Smooth muscle cell (in vitro differentiated cells): ENCODE measurements at regions not wholly inside any gene's neighbourhood (a gene's known extent, or its start where the extent isn't known, plus 50 kb on each side); places are given as distances from the start of the nearest gene placed in this dataset.

Source experiments
- DNase-seq: peaks from one replicate; lab custom pipeline; 2025; ENCODE audit not compliant: unreplicated experiment; lab: John Stamatoyannopoulos, UW
- H2AFZ ChIP-seq: fragments of 200-600 bp; sonication (generic); 2 replicates; pipeline ENCODE4 v1.6.0; 2016; ENCODE audit warnings: antibody characterized with exemption, low read depth, mild to moderate bottlenecking
- H3F3A ChIP-seq: fragments of 200-600 bp; sonication (generic); 2 replicates; pipeline ENCODE4 v1.6.0; 2017; ENCODE audit warnings: antibody characterized with exemption, low read depth
- H3K27ac ChIP-seq: fragments of 200-600 bp; sonication (generic); 2 replicates; pipeline ENCODE4 v1.5.1; 2016; ENCODE audit warnings: low read depth, mild to moderate bottlenecking
- H3K27me3 ChIP-seq: fragments of 200-600 bp; sonication (generic); 2 replicates; pipeline ENCODE4 v1.6.1; 2016; ENCODE audit warnings: low read depth, mild to moderate bottlenecking
- H3K36me3 ChIP-seq: fragments of 200-600 bp; sonication (generic); 2 replicates; pipeline ENCODE4 v1.5.1; 2016; ENCODE audit warnings: low read depth
- H3K4me1 ChIP-seq: fragments of 200-600 bp; sonication (generic); 2 replicates; pipeline ENCODE4 v1.5.1; 2016; ENCODE audit warnings: low read depth
- H3K4me2 ChIP-seq: fragments of 200-600 bp; sonication (generic); 2 replicates; pipeline ENCODE4 v1.6.0; 2016; ENCODE audit warnings: mild to moderate bottlenecking
- H3K4me3 ChIP-seq: fragments of 200-600 bp; sonication (generic); 2 replicates; pipeline ENCODE4 v1.5.1; 2016; ENCODE audit warnings: mild to moderate bottlenecking
- H3K79me2 ChIP-seq: fragments of 200-600 bp; sonication (generic); 2 replicates; pipeline ENCODE4 v1.6.0; 2016; ENCODE audit warnings: low read depth, mild to moderate bottlenecking
- H3K9ac ChIP-seq: fragments of 200-600 bp; sonication (generic); 2 replicates; pipeline ENCODE4 v1.6.0; 2016; ENCODE audit warnings: low read depth
- H3K9me3 ChIP-seq: fragments of 200-600 bp; sonication (generic); replicated peaks from 2 replicates; pipeline ENCODE4 v1.5.1; 2016; ENCODE audit warnings: low read depth
- H4K20me1 ChIP-seq: fragments of 200-600 bp; sonication (generic); 2 replicates; pipeline ENCODE4 v1.6.0; 2016; ENCODE audit warnings: low read depth
- WGBS: methylation state at CpG from one replicate; pipeline ENCODE4 v1.1.7; 2016; ENCODE audit warnings: low lambda C conversion rate; 5-methylcytosine and 5-hydroxymethylcytosine counted together
- TF ChIP-seq, protein P1 (sequence below): fragments of 200-600 bp; sonication (generic); IDR thresholded peaks from 2 replicates; pipeline ENCODE4 v1.5.1; 2017; ENCODE audit warnings: borderline replicate concordance, mild to moderate bottlenecking, antibody characterized with exemption; ENCODE audit not compliant: insufficient read depth, poor library complexity, severe bottlenecking

DNA sequence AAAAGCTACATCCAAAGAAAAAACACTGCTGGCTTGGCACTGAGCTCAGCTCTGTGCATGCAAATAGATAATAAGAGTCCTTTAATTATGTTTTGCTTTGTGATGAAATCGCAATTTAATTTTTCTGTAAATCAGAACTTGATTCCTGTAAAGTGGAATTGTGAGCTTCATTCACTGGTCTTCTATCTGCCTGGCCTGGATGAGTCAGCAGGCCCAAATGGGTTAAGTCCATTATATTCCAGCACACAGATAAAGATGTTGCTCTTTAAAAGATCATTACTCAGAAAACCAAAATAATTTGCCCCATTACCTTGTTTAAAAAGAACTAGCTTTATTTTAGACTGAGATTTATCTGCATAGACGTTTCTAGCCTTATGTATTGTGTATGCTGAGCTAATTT, 90.4 kb downstream of the CARTPT start:
- DNase-seq, result no peak
- H3K79me2 ChIP-seq, result no peaks in the 10 kb centered on the region
- no peaks in the 10 kb centered on the region for H3K36me3 ChIP-seq
- H3K9ac ChIP-seq, result no peak overlapping the region
- H3K27ac ChIP-seq, result no peak overlapping the region
- H3F3A ChIP-seq, result no peaks in the 10 kb centered on the region
- H4K20me1 ChIP-seq, result no peaks in the 10 kb centered on the region
- no peak overlapping the region for H3K4me2 ChIP-seq
- peaks cover 9% of the 10 kb centered on the region for H3K4me1 ChIP-seq
- H3K4me3 ChIP-seq, result no peak overlapping the region
- TF ChIP-seq, protein P1, sequence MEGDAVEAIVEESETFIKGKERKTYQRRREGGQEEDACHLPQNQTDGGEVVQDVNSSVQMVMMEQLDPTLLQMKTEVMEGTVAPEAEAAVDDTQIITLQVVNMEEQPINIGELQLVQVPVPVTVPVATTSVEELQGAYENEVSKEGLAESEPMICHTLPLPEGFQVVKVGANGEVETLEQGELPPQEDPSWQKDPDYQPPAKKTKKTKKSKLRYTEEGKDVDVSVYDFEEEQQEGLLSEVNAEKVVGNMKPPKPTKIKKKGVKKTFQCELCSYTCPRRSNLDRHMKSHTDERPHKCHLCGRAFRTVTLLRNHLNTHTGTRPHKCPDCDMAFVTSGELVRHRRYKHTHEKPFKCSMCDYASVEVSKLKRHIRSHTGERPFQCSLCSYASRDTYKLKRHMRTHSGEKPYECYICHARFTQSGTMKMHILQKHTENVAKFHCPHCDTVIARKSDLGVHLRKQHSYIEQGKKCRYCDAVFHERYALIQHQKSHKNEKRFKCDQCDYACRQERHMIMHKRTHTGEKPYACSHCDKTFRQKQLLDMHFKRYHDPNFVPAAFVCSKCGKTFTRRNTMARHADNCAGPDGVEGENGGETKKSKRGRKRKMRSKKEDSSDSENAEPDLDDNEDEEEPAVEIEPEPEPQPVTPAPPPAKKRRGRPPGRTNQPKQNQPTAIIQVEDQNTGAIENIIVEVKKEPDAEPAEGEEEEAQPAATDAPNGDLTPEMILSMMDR, result no peak
- H3K27me3 ChIP-seq, result no peaks in the 10 kb centered on the region
- H2AFZ ChIP-seq, result no peak overlapping the region
- no peaks in the 10 kb centered on the region for H3K9me3 ChIP-seq
- 77% methylated on average over 2 of the region's 2 CpGs for WGBS

DNA sequence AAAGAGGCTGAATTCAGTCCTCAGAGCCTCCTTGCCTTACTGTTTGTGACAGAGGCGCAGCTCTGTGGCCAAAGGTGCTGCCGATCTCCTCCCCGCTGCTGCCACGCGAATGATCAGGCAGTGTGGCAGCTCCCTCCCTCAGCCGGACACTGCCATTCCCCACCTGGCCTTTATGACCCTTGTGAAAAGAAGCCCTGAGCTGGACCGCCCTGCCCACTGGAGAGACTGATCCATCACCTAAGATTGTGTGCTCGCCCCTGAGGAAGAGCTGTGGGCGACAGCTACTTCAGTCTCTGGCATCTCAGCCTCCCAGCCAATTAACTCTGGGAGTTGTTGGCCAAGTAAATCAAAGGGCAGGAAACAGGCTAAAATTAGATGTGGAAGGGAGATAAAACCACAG, 90.9 kb downstream of the CARTPT start:
- Histone ChIP-seq H3K4me3 (no peak overlapping the region), H3K36me3 (no peaks in the 10 kb centered on the region), H3K27me3 (no peaks in the 10 kb centered on the region), H3K4me1 (peaks cover 9% of the 10 kb centered on the region), H3K9me3 (no peaks in the 10 kb centered on the region), H3K27ac (no peak overlapping the region), H3F3A (no peaks in the 10 kb centered on the region), H3K9ac (no peak overlapping the region), H4K20me1 (no peaks in the 10 kb centered on the region), H3K79me2 (no peaks in the 10 kb centered on the region), H3K4me2 (no peak overlapping the region), H2AFZ (no peak overlapping the region)
- TF ChIP-seq, protein P1, result no peak
- DNase-seq, result no peak
- 65% methylated on average over 9 of the region's 9 CpGs for WGBS

DNA sequence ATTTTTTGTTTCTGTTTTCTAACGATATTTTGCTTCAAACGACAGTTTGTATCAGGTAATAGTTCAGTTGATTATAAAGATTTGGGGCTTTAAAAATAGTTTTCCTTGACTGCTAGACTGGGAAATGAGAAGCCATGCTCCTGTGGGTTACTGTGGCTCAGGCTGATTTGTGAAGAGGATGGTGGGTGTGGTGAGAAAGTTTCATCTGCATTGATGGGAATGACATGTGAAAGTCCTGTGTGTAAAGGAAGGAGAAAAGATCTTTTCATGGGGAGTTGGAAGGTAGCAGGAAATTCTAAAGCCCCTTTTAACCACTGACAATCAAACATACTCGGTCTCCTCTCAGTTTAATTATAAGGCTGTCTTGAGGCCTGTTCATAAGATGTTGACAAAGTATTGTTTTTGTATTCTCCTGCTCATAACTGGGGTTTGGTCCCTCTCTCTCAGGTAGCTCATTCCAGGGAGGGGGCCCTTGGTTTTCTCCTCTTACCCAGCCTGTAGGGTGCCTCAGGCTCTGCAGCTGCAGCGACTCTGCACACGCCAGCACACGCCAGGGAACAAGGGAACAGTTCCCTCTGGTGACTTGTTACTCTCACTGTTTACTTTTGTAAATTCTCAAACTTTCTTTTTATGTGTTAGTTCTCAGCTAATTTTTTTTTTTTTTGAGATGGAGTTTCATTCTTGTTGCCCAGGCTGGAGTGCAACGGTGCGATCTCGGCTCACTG, 91.6 kb downstream of the CARTPT start:
- Histone ChIP-seq H3K27me3 (no peaks in the 10 kb centered on the region), H3K4me1 (peaks cover 9% of the 10 kb centered on the region), H3F3A (no peaks in the 10 kb centered on the region), H3K4me2 (no peak overlapping the region), H3K79me2 (no peaks in the 10 kb centered on the region), H3K9me3 (no peaks in the 10 kb centered on the region), H3K4me3 (no peak overlapping the region), H3K36me3 (no peaks in the 10 kb centered on the region), H2AFZ (no peak overlapping the region), H3K9ac (no peak overlapping the region), H4K20me1 (no peaks in the 10 kb centered on the region), H3K27ac (no peak overlapping the region)
- WGBS, result 74% methylated on average over 9 of the region's 9 CpGs
- no peak for DNase-seq
- TF ChIP-seq, protein P1, result no peak

DNA sequence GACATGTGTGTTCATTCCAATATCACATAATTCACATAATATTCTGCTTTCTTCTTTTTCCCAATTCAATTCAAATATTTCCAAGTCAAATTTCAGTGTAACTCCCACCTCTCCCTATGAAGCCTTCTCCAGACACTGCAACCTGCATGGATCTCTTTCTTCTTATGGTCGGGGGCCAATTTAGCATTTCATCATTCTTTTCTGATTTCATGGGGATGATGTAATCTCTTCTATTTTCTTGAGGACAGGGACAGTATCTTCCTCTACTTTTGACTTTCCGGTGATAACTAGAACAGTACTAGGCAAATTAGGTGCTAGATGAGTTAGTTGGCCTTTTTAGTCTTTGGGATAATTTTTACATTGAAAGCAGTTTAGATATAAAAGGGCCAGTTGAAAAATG, 92.7 kb downstream of the CARTPT start:
- peaks cover 9% of the 10 kb centered on the region for H3K4me1 ChIP-seq
- no peaks in the 10 kb centered on the region for H3K27me3 ChIP-seq
- no peak overlapping the region for H3K9ac ChIP-seq
- no peaks in the 10 kb centered on the region for H3F3A ChIP-seq
- DNase-seq, result no peak
- no peaks in the 10 kb centered on the region for H4K20me1 ChIP-seq
- no peak overlapping the region for H3K27ac ChIP-seq
- no peaks in the 10 kb centered on the region for H3K36me3 ChIP-seq
- TF ChIP-seq, protein P1, result no peak
- WGBS, result 95% methylated on average over 2 of the region's 2 CpGs
- H3K4me2 ChIP-seq, result no peak overlapping the region
- no peaks in the 10 kb centered on the region for H3K79me2 ChIP-seq
- no peaks in the 10 kb centered on the region for H3K9me3 ChIP-seq
- H3K4me3 ChIP-seq, result no peak overlapping the region
- H2AFZ ChIP-seq, result no peak overlapping the region
